ENCODE measurements at regions not wholly inside any gene's neighbourhood (a gene's known extent, or its start where the extent isn't known, plus 50 kb on each side); places are given as distances from the start of the nearest gene placed in this dataset.

DNA sequence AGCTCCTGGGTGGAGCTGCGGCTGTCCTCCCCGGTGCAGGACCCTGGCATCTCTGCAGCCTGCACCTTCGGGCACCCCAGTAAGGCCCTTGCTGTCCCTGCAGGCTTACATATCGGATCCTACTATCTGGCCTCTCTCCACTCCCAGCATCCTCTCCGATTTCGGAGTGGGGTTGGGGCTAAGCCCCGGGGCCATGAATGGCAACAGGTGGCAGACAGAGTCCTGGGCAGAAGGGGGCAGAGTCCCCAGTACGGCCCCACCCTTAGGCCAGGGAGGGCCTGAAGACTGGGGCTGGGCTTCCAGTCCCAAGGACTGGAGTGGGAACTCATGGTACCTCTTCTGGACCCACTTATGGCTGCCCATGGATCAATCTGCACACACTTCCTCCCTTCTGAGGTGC is 180.4 kb upstream of the MC4R start:
- TF ChIP-seq, protein P1, sequence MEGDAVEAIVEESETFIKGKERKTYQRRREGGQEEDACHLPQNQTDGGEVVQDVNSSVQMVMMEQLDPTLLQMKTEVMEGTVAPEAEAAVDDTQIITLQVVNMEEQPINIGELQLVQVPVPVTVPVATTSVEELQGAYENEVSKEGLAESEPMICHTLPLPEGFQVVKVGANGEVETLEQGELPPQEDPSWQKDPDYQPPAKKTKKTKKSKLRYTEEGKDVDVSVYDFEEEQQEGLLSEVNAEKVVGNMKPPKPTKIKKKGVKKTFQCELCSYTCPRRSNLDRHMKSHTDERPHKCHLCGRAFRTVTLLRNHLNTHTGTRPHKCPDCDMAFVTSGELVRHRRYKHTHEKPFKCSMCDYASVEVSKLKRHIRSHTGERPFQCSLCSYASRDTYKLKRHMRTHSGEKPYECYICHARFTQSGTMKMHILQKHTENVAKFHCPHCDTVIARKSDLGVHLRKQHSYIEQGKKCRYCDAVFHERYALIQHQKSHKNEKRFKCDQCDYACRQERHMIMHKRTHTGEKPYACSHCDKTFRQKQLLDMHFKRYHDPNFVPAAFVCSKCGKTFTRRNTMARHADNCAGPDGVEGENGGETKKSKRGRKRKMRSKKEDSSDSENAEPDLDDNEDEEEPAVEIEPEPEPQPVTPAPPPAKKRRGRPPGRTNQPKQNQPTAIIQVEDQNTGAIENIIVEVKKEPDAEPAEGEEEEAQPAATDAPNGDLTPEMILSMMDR (IDR thresholded peaks at IDR 0.05; ENCODE audit: insufficient read depth, low read depth, low read length) = no peak
- no peak for TF ChIP-seq EZH2 (IDR thresholded peaks at IDR 0.05; ENCODE audit: insufficient read depth, low read length)

All from astrocyte (in vitro differentiated cells and primary cell).